ENCODE measurements at regions not wholly inside any gene's neighbourhood (a gene's known extent, or its start where the extent isn't known, plus 50 kb on each side); places are given as distances from the start of the nearest gene placed in this dataset.

DNA sequence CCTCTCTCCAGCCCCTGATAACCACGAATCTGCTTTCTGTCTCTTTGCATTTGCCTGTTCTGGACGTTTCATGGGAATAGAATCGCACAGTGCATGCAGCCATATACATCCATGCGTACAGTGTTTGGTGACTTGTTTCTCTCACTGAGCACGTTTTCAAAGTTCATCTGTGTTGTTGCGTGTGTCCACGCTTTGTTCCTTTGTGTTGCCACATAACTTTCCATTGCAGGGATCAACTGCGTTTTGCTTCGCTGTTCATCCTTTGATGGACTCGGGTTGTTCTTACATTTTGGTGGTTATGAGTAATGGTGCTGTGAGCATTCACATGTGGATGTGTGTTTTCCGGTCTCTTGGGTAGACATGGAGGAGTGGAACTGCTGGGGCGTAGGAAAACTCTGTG is 56.4 kb upstream of the TAMM41 start:
- no peak overlapping the region for H3K4me3 ChIP-seq (IDR thresholded peaks at IDR 0.05; ENCODE audit: insufficient read depth, low read depth, low read length)
- no peaks in the 10 kb centered on the region for H3K36me3 ChIP-seq (ENCODE audit: insufficient read depth)
- H3K79me2 ChIP-seq (ENCODE audit: insufficient read depth, low read depth), result no peaks in the 10 kb centered on the region
- no peaks in the 10 kb centered on the region for H4K20me1 ChIP-seq (ENCODE audit: insufficient read depth)
- H3K9ac ChIP-seq, result no peak overlapping the region
- H3K4me2 ChIP-seq, result no peak overlapping the region
- no peaks in the 10 kb centered on the region for H3K27me3 ChIP-seq (ENCODE audit: insufficient read depth, low read depth)
- no peak overlapping the region for H3K27ac ChIP-seq
- no peak overlapping the region for H2AFZ ChIP-seq (ENCODE audit: low read depth)
- no peaks in the 10 kb centered on the region for H3K4me1 ChIP-seq (ENCODE audit: low read depth, poor library complexity, severe bottlenecking)
- TF ChIP-seq, protein P1, sequence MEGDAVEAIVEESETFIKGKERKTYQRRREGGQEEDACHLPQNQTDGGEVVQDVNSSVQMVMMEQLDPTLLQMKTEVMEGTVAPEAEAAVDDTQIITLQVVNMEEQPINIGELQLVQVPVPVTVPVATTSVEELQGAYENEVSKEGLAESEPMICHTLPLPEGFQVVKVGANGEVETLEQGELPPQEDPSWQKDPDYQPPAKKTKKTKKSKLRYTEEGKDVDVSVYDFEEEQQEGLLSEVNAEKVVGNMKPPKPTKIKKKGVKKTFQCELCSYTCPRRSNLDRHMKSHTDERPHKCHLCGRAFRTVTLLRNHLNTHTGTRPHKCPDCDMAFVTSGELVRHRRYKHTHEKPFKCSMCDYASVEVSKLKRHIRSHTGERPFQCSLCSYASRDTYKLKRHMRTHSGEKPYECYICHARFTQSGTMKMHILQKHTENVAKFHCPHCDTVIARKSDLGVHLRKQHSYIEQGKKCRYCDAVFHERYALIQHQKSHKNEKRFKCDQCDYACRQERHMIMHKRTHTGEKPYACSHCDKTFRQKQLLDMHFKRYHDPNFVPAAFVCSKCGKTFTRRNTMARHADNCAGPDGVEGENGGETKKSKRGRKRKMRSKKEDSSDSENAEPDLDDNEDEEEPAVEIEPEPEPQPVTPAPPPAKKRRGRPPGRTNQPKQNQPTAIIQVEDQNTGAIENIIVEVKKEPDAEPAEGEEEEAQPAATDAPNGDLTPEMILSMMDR (conservative IDR thresholded peaks at IDR 0.05; ENCODE audit: low read depth, low read length), result no peak

DNA sequence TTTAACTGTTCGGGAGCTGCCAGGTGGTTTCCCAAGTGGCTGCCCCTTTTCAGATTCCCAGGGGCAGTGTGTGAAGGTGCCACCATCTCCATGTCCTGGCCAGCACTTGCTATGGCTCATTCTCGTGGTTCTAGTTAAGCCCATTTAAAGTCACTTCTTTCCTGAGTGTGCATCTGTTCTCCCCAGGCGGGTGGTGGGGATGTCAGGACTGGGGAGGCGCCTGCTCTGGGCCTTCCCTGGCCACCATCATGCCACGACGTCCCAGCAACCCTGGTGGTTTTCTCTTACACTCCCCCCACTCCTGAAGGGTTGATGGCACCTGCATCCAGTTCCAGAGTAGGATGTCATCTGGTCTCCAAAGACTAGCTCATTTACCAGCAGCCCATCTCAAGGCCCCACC is 56.8 kb upstream of the TAMM41 start:
- no peak overlapping the region for H3K9ac ChIP-seq
- no peaks in the 10 kb centered on the region for H3K4me1 ChIP-seq (ENCODE audit: low read depth, poor library complexity, severe bottlenecking)
- H3K27me3 ChIP-seq (ENCODE audit: insufficient read depth, low read depth), result no peaks in the 10 kb centered on the region
- no peak overlapping the region for H3K27ac ChIP-seq
- TF ChIP-seq, protein P1 (conservative IDR thresholded peaks at IDR 0.05; ENCODE audit: low read depth, low read length), result no peak
- no peaks in the 10 kb centered on the region for H3K36me3 ChIP-seq (ENCODE audit: insufficient read depth)
- no peaks in the 10 kb centered on the region for H3K79me2 ChIP-seq (ENCODE audit: insufficient read depth, low read depth)
- H2AFZ ChIP-seq (ENCODE audit: low read depth), result no peak overlapping the region
- H3K4me2 ChIP-seq, result no peak overlapping the region
- H4K20me1 ChIP-seq (ENCODE audit: insufficient read depth), result no peaks in the 10 kb centered on the region
- no peak overlapping the region for H3K4me3 ChIP-seq (IDR thresholded peaks at IDR 0.05; ENCODE audit: insufficient read depth, low read depth, low read length)

DNA sequence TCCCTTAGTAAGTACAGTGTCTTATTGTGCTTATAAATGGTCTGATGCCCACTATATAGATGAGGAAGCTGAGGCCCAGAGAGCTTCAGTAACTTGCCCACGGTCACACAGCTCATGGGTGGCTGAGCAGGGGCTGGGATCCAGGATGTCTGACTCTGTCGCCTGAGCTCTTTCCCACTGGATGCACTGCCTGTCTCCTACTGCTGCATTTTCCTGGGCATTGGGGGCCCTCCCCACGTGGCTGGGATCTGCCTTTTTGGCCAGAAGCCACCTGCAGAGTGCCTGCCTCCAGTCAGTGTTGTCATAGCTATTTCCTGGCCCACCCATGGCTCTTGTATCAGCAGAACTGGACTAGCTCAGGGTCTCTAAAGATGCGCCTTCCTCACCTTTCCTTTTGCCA is 57.5 kb upstream of the TAMM41 start:
- H2AFZ ChIP-seq (ENCODE audit: low read depth), result no peak overlapping the region

DNA sequence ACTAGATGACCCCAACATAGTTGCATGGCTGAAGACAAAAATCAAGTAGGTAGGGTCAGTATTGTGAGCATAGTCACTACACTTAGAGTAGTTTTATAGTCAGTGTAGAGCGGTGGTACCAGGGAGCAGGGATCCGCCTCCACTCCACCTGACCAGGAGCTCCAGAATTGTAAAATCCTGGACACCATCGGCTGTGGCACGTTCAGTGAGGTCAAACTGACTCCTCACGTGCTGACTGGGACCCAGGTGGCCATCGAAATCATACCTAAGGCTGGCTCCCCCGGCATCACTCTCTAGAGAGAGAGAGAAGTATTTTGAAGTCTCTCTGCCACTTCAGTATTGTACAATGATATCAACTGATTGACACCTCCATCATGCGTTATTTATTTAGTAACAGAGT is 59.7 kb upstream of the TAMM41 start:
- no peaks in the 10 kb centered on the region for H3K4me1 ChIP-seq (ENCODE audit: low read depth, poor library complexity, severe bottlenecking)
- no peak overlapping the region for H3K4me3 ChIP-seq (IDR thresholded peaks at IDR 0.05; ENCODE audit: insufficient read depth, low read depth, low read length)
- H3K4me2 ChIP-seq, result no peak overlapping the region
- H3K9ac ChIP-seq, result no peak overlapping the region
- H3K36me3 ChIP-seq (ENCODE audit: insufficient read depth), result no peaks in the 10 kb centered on the region
- no peak overlapping the region for H2AFZ ChIP-seq (ENCODE audit: low read depth)
- no peaks in the 10 kb centered on the region for H3K79me2 ChIP-seq (ENCODE audit: insufficient read depth, low read depth)
- TF ChIP-seq, protein P1 (conservative IDR thresholded peaks at IDR 0.05; ENCODE audit: low read depth, low read length), result no peak
- H3K27me3 ChIP-seq (ENCODE audit: insufficient read depth, low read depth), result no peaks in the 10 kb centered on the region
- no peaks in the 10 kb centered on the region for H4K20me1 ChIP-seq (ENCODE audit: insufficient read depth)
- no peak overlapping the region for H3K27ac ChIP-seq

More for the DNA sequence above, 57.5 kb upstream of the TAMM41 start:
- Histone ChIP-seq H3K79me2 (ENCODE audit: insufficient read depth, low read depth) (no peaks in the 10 kb centered on the region), H3K27me3 (ENCODE audit: insufficient read depth, low read depth) (no peaks in the 10 kb centered on the region), H3K9ac (no peak overlapping the region), H4K20me1 (ENCODE audit: insufficient read depth) (no peaks in the 10 kb centered on the region), H3K4me1 (ENCODE audit: low read depth, poor library complexity, severe bottlenecking) (no peaks in the 10 kb centered on the region), H3K4me2 (no peak overlapping the region), H3K36me3 (ENCODE audit: insufficient read depth) (no peaks in the 10 kb centered on the region), H3K27ac (no peak overlapping the region), H3K4me3 (IDR thresholded peaks at IDR 0.05; ENCODE audit: insufficient read depth, low read depth, low read length) (no peak overlapping the region)
- TF ChIP-seq, protein P1 (conservative IDR thresholded peaks at IDR 0.05; ENCODE audit: low read depth, low read length), result no peak
